ENCODE measurements at regions not wholly inside any gene's neighbourhood (a gene's known extent, or its start where the extent isn't known, plus 50 kb on each side); places are given as distances from the start of the nearest gene placed in this dataset.

GRCh38 chr1:87972811-87973210 is 644.1 kb downstream of the LMO4 start:
- TF ChIP-seq CTCF (conservative IDR thresholded peaks at IDR 0.05 in 1 of 2, IDR thresholded peaks at IDR 0.05 in 1 of 2; ENCODE audit: extremely low read depth in 1 of 2, insufficient read depth in 1 of 2, low read depth in 1 of 2, low read length in 2 of 2) = no peak
- TF ChIP-seq EZH2 (IDR thresholded peaks at IDR 0.05; ENCODE audit: borderline replicate concordance, low read length) = no peak
